HL-60 (cell line): ENCODE measurements at regions not wholly inside any gene's neighbourhood (a gene's known extent, or its start where the extent isn't known, plus 50 kb on each side); places are given as distances from the start of the nearest gene placed in this dataset.

Experiments
- DNase-seq, 2 experiments: peaks; one replicate each; pipeline ENCODE4 v3.0.0-alpha.2; 2010 to 2020; ENCODE audit warnings: low read depth in 1 of 2, low spot score in 1 of 2
- H3K27ac ChIP-seq: fragments of 250-450 bp; sonication (Bioruptor Pico); replicated peaks from 2 replicates; pipeline ENCODE4 v1.5.1; 2020; ENCODE audit warnings: mild to moderate bottlenecking, moderate library complexity
- H3K27me3 ChIP-seq: fragments of 250-450 bp; sonication (Bioruptor Pico); 2 replicates; pipeline ENCODE4 v1.5.1; 2021; ENCODE audit warnings: mild to moderate bottlenecking, moderate library complexity; ENCODE audit not compliant: insufficient read depth, poor library complexity, severe bottlenecking
- H3K4me3 ChIP-seq: replicated peaks from 2 replicates; pipeline ENCODE4 v1.5.1; 2011; ENCODE audit warnings: mild to moderate bottlenecking, control low read depth, low read length; ENCODE audit not compliant: insufficient read depth
- GABPA ChIP-seq: IDR thresholded peaks from 2 replicates; pipeline ENCODE4 v1.6.1; 2012; ENCODE audit warnings: low read depth
- POLR2AphosphoS5 ChIP-seq: IDR thresholded peaks from 2 replicates; pipeline ENCODE4 v1.6.1; 2012; ENCODE audit warnings: low read depth
- SPI1 ChIP-seq: IDR thresholded peaks from 2 replicates; pipeline ENCODE4 v1.6.1; 2012; ENCODE audit warnings: low read depth, mild to moderate bottlenecking, borderline replicate concordance
- TF ChIP-seq, protein P1 (sequence below): IDR thresholded peaks from 2 replicates; pipeline ENCODE4 v1.6.1; 2012; ENCODE audit warnings: low read depth; ENCODE audit not compliant: insufficient replicate concordance
- TF ChIP-seq, protein P2 (sequence below): IDR thresholded peaks from one replicate; pipeline ENCODE4 v1.5.1; 2011; ENCODE audit warnings: low read length, control low read depth, inconsistent platforms; ENCODE audit not compliant: insufficient read depth

DNA sequence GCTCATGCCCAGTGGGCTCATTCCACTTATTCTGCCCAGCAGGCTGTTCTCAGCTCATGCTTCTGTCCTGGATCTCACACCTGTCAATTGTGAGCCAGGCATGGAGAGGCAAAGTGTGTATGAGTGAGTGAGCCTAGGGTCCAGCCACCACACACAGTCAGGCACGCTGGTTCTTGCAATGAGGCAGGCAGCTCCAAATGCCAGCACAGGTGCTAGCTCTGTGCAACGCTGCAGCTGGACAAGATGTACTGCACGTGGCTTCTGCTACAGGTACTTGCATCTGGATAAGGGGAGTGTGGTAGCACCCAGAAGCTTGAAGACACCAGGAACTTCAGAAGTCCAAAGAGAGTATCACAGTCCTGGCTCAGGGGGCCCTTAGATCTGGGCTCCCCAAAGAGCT lies 1249.4 kb upstream of the IGFBP7 start:
- TF ChIP-seq, protein P1, sequence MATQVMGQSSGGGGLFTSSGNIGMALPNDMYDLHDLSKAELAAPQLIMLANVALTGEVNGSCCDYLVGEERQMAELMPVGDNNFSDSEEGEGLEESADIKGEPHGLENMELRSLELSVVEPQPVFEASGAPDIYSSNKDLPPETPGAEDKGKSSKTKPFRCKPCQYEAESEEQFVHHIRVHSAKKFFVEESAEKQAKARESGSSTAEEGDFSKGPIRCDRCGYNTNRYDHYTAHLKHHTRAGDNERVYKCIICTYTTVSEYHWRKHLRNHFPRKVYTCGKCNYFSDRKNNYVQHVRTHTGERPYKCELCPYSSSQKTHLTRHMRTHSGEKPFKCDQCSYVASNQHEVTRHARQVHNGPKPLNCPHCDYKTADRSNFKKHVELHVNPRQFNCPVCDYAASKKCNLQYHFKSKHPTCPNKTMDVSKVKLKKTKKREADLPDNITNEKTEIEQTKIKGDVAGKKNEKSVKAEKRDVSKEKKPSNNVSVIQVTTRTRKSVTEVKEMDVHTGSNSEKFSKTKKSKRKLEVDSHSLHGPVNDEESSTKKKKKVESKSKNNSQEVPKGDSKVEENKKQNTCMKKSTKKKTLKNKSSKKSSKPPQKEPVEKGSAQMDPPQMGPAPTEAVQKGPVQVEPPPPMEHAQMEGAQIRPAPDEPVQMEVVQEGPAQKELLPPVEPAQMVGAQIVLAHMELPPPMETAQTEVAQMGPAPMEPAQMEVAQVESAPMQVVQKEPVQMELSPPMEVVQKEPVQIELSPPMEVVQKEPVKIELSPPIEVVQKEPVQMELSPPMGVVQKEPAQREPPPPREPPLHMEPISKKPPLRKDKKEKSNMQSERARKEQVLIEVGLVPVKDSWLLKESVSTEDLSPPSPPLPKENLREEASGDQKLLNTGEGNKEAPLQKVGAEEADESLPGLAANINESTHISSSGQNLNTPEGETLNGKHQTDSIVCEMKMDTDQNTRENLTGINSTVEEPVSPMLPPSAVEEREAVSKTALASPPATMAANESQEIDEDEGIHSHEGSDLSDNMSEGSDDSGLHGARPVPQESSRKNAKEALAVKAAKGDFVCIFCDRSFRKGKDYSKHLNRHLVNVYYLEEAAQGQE, result no peak
- TF ChIP-seq SPI1 (no peak), GABPA (no peak), POLR2AphosphoS5 (no peak)
- TF ChIP-seq, protein P2, sequence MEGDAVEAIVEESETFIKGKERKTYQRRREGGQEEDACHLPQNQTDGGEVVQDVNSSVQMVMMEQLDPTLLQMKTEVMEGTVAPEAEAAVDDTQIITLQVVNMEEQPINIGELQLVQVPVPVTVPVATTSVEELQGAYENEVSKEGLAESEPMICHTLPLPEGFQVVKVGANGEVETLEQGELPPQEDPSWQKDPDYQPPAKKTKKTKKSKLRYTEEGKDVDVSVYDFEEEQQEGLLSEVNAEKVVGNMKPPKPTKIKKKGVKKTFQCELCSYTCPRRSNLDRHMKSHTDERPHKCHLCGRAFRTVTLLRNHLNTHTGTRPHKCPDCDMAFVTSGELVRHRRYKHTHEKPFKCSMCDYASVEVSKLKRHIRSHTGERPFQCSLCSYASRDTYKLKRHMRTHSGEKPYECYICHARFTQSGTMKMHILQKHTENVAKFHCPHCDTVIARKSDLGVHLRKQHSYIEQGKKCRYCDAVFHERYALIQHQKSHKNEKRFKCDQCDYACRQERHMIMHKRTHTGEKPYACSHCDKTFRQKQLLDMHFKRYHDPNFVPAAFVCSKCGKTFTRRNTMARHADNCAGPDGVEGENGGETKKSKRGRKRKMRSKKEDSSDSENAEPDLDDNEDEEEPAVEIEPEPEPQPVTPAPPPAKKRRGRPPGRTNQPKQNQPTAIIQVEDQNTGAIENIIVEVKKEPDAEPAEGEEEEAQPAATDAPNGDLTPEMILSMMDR, result no peak
- DNase-seq, result no peak
- Histone ChIP-seq H3K27me3 (no peaks in the 10 kb centered on the region), H3K27ac (no peak overlapping the region), H3K4me3 (no peak overlapping the region)

DNA sequence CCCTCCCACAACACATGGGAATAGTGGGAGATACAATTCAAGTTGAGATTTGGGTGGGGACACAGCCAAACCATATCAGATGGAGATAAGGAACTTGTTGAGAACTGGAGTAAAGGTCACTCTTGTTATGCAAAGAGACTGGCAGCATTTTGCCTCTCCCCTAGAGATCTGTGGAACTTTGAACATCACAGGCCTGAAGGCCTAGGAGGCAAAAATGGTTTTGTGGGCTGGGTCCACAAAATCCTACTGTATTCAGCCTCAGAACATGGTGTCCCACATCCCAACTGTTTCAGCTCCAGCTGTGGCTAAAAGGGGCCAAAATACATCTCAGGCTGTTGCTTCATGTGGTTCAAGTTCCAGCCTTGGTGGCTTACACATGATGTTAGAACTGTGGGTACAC lies 1247.8 kb upstream of the IGFBP7 start:
- Histone ChIP-seq H3K27me3 (no peaks in the 10 kb centered on the region), H3K4me3 (no peak overlapping the region), H3K27ac (no peak overlapping the region)
- TF ChIP-seq SPI1 (no peak), POLR2AphosphoS5 (no peak)
- no peak for DNase-seq

DNA sequence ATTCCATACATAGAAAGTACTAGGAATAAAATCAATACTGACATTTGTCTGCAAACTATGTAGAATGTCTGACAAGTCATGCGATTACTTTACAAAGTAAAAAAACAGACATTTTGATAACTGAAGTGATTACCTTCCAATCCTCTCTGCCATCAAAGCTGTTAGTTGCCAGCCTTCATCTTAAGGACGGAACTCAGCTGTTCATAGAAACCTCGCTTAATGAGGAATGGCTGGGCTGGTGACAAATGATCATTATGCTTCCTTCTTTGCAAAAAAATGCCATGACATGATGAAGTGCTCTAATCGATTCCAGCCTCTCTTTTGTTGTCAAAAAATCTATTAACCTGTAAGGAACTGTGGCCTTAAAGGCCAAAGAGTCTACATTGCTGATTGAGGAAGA lies 1214.9 kb upstream of the IGFBP7 start:
- Histone ChIP-seq H3K27ac (no peak overlapping the region), H3K27me3 (no peaks in the 10 kb centered on the region), H3K4me3 (no peak overlapping the region)
- no peak for DNase-seq
- TF ChIP-seq GABPA, result no peak
- no peak for TF ChIP-seq SPI1
- no peak for TF ChIP-seq POLR2AphosphoS5
- TF ChIP-seq, protein P1, result no peak
- TF ChIP-seq, protein P2, result no peak

DNA sequence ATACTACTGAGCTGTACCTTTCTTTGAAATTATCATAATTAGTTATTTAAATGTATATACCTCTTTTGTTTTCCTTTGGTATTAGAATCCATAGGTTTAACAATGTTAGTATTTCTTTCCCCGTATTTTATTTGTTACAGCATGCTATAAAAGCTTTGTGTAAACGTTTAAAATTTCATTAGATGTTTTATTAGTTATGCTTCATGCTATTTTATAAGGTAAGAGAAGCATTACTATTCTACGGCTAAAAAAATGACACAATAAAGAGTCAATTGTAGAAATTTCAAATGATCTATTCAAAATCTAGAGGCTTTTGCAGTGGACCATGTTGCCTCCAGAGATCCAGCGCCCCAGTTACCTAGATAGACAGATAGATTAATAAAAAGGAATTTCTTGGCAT lies 1203.3 kb upstream of the IGFBP7 start:
- no peak for DNase-seq
- TF ChIP-seq, protein P2, result no peak
- TF ChIP-seq GABPA (no peak), SPI1 (no peak), POLR2AphosphoS5 (no peak)
- TF ChIP-seq, protein P1, result no peak

More for the DNA sequence above, 1203.3 kb upstream of the IGFBP7 start:
- no peak overlapping the region for H3K27ac ChIP-seq
- no peaks in the 10 kb centered on the region for H3K27me3 ChIP-seq
- no peak overlapping the region for H3K4me3 ChIP-seq
